Inflammatory macrophage treated with lipopolysaccharide for 1 hour (primary cell): ENCODE measurements at regions not wholly inside any gene's neighbourhood (a gene's known extent, or its start where the extent isn't known, plus 50 kb on each side); places are given as distances from the start of the nearest gene placed in this dataset.
"Not testable (repeated sequence)": the region's sequence is repeated elsewhere in the genome, so short reads cannot be mapped to it uniquely, and the experiment has no call there.

Experiments
- DNase-seq, 2 donors: peaks; one replicate each; pipeline ENCODE4 v3.0.0-alpha.2; 2020 to 2022

DNA sequence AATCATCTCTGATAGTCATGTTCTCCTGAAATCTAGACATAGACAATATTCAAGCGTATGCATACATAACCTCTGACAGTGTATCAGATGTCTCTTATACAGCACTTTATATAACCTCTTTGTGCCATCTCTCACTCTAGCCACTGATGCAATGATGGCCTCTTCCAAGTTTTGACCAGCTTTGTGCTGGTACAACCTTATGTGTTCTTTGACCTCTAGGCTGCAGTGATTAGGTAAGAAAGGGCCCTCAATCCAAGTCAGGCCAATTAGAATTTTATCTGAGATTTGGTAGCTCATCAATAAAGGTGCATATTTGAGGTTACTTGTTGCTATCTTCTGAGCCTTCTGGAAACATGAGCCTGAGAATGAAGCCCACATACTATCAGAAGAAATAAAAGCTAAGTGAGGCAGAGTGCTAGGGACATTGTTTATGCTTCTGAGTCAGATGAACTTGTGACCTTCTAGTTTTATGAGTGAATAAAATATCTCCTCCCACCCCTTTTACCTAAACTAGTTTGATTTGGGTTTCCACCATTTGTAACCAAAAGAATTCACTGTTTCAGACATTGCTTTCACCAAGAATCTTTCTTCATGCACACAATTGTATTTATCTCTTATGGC is 283.2 kb upstream of the SUCLG2 start:
- DNase-seq: no peak

- not testable (repeated sequence) for DNase-seq
These were observed 276.0 kb upstream of the SUCLG2 start for GRCh38 chr3:67930394-67930793.

DNA sequence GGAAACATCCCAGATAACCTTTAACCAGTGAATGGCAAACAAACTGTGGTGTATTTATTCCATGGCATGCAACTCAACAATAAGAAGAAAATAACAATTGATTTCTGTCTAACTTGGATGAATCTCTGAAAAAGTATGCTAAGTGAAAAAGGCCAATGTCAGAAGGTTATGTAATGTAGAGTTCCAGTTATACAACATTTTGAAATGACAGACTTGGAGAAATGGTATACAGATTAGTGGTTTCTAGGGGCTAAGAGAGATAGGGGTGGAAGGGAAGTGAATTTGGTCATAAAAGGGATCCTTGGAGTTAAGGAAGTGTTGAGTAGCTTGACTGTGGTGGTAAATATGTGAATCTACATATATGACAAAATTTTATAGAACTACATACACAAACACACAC is 269.4 kb upstream of the SUCLG2 start:
- DNase-seq: no peak

DNA sequence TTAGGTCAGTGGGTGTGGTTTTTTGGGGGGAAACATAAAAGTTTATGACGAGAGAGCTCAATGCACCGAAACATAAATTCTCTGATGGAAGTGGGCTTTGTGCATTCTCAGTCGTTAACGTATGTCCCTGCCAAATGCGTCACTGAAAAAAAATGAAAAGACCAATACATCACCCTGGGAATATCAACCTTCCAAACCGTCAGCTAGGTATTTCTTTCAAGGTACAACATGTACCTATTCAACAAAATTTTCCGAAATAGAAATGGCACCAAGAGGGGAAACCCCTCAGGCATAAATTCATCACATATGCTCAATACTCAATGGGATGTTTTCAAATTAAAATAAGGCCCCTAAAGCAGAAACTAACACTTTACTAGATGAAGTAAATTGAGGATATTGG is 266.6 kb upstream of the SUCLG2 start:
- no peak for DNase-seq

DNA sequence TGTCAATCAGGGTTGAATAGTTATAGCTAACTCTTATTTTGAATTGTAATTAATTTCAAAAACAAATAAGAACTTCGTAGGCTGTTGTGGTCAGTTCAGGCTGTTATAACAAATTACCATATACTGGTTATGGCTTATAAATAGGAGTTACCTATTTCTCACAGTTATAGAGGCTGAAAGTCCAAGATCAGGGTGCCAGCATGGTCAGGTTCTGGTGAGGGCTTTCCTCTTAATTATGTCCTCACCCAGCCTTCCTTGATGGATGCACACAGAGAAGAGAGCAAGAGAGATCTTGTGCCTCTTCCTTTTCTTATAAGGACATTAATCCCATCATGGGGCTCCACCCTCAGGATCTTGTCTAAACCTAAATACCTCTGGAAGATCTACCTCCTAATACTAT is 265.9 kb upstream of the SUCLG2 start:
- no peak for DNase-seq

GRCh38 chr3:67916353-67916752 is 261.9 kb upstream of the SUCLG2 start:
- DNase-seq: no peak

DNA sequence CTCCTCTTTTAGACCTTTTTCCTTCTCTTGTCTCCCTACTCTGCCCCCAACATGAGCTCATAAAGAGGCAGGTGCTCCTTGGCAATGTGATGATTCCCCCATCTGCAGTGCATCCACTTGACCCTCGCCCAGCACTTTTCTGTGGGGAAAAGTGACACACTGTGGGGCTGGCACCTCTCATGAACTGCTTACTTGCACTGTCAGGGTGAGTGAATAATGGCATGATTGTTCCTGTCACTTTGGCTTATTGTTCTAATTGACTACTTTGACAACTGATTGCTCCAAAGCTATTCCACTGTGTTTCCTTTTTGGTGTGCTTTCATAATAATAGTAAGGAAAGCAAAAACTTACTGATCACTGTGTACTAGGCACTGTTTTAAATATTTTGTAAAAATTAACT is 253.3 kb upstream of the SUCLG2 start:
- no peak for DNase-seq

DNA sequence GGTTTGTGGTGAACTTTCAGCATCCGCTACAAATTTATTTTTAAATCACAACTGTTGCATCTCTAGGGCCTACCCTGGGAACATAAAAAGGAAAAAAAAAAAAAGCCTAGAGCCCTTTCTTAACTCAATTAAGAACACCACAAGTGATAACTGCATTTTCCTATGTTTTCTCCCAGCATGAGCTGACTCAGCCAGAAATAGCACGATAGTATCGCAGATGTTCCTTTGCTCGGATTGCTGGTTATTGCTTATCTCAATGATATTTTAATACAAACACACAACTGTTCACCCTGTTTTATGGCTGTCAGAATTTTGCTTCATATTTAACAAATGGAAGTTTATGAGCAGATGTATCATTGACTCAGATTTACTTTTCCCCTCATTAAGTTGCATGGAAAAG is 251.8 kb upstream of the SUCLG2 start:
- no peak for DNase-seq

DNA sequence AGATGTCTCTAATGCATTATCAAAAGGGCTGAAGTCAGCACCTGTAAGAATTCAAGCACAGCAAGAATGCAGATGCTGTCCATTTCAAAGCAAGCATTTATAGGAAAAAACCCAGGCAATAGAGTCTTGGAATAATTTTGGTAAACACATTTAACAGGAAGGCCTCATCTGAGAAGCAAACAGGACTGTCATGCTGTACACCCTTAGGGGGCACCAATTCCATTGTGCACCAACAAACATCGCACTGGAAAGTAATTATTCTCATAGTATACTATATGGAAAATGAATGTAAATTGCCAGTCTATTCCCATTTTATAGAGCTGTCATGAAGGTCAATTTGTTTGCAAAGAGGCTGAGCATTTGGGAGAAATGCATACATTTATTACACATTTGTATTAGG is 247.3 kb upstream of the SUCLG2 start:
- DNase-seq: no peak

- no peak for DNase-seq
These were observed 244.5 kb upstream of the SUCLG2 start for GRCh38 chr3:67898916-67899315.

- no peak for DNase-seq
These were observed 243.2 kb upstream of the SUCLG2 start for GRCh38 chr3:67897351-67898336.

DNA sequence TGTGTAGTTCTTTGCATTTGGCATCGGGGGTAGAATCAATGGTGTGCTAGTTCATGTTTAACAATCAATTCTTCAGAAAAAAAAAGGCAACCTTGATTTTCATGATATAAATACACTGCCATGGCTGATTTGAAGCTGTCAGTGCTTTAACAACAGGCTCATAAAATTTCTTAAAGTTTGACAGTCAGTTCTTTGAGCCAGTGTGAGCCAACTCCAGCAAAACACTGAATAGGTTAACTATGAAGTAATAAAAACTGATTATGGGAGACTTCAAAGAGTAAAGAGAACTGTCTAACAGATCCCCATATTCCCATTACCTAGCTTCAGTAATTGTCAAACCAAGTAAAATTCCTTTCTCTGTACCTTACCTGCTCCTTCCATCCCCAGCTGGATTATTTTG is 241.7 kb upstream of the SUCLG2 start:
- DNase-seq: no peak

GRCh38 chr3:67894510-67894909 is 240.1 kb upstream of the SUCLG2 start:
- no peak for DNase-seq

DNA sequence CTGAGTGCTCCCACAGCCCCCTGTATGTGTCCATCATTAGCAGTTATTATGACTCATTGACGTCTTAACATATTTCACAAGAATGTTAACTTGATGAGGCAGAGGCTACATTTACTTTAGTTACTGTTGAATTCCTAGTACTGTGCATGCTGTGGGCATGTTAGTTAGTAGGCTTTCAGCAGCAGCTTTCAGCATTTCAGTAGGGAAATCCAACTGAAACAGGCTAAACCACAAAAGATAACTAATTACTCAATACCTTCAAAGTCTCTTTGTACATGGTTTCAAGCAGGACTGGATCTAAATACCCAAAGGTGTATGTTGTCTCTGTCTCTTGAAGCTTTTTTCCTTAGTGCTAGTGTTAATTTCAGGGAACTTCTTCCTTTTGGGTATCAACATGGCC is 229.9 kb upstream of the SUCLG2 start:
- DNase-seq: no peak

- DNase-seq: no peak
These were observed 229.4 kb upstream of the SUCLG2 start for GRCh38 chr3:67883766-67884165.

- no peak for DNase-seq
These were observed 228.6 kb upstream of the SUCLG2 start for GRCh38 chr3:67882981-67883380.

- no peak for DNase-seq
These were observed 221.8 kb upstream of the SUCLG2 start for GRCh38 chr3:67876261-67876660.

GRCh38 chr3:67875858-67876257 is 221.4 kb upstream of the SUCLG2 start:
- no peak for DNase-seq

- DNase-seq: no peak
These were observed 220.9 kb upstream of the SUCLG2 start for GRCh38 chr3:67875338-67875737.

DNA sequence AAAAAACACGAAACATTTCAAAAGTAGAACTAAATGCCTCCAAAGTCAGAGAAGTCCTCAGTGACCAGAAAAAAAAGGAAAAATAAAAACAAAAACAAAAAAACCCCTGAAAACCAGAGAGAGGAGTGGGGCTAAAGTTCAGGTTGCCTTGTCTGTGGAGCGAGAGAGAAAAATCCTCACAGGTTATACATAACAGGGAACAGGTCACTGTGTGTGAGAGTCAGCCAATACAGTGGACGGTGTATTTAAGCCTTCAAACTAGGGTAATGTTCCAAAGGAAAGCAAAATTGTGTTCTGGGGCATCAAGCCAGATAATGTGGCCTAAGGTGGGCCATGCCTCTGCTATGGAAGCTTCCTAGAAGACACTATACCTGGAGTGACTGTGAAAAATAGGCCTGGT is 216.1 kb upstream of the SUCLG2 start:
- DNase-seq: no peak

DNA sequence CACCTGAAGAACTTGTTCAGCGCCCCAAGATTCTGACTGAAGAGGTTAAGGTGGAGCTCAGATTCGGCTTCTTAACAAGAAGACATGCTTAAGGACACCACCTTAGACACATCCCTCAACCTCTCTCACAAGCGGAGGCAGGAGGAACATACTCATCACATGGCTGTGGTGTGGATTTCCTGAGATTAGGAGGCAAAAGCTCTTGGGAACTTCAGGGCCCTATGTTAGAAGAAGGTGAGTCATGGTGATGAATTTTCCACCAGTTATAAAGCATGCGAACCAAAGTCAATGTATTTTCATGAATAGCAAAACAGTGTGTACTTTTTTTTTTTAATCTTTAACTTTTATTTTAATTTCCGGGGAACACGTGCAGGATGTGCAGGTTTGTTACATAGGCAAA is 212.2 kb upstream of the SUCLG2 start:
- DNase-seq: no peak

DNA sequence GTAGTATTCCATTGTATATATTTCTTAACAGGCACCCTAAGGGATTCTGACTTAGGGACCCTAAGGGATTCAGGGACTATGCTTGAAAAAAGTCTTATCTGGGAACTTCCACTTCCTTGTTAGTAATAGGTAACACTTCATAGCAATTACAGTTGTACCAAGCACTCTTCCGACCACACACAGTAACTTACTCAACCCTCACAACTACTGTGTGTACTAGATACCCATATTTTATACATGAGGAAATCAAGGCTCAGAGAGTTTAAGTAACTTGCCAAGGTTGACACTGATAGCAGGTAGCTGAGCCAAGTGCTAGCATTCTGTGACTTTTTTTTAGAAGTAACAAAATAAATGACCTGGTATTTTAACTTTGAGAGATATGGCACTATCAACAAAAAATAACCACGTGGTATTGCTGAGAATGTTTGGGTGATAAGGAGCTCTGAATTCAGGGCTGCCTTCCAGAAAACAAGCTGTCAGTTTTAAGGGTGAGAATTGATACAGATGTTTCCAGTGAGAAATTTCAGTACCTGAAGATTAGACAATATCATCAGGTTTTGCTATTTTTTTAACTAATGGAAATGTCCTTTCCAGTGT is 210.3 kb upstream of the SUCLG2 start:
- DNase-seq: no peak

GRCh38 chr3:67863869-67864268 is 209.5 kb upstream of the SUCLG2 start:
- DNase-seq: no peak

DNA sequence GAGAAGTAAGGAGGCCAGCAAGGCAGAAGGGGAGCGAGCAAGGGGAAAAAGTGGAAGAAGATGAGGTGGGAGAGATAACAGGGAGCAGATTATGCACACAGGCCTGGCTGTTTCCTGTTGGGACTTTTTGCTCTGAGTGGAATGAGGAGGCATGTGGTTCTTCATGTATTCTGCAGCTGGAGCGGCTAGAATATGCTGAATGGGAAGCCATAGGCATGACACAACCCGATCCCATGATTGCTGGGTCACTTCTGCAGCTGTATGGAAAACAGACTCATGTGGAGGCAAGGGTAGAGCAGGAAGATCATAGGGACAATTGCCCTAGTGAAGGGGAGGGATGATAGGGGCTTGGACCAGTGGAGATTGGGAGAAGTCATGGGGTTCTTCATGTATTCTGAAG is 206.0 kb upstream of the SUCLG2 start:
- DNase-seq: no peak
